H7 (cell line): ENCODE measurements at regions not wholly inside any gene's neighbourhood (a gene's known extent, or its start where the extent isn't known, plus 50 kb on each side); places are given as distances from the start of the nearest gene placed in this dataset.

Source experiments
- DNase-seq: peaks from one replicate; pipeline ENCODE4 v3.0.0; 2012
- H3K27me3 ChIP-seq: 2 replicates; pipeline ENCODE4 v1.6.0; 2011; ENCODE audit warnings: mild to moderate bottlenecking, low read length; ENCODE audit not compliant: control insufficient read depth, insufficient read depth
- H3K36me3 ChIP-seq: replicated peaks from 2 replicates; pipeline ENCODE4 v1.5.1; 2011; ENCODE audit warnings: low read length; ENCODE audit not compliant: control insufficient read depth, insufficient read depth
- H3K4me3 ChIP-seq: 2 replicates; pipeline ENCODE4 v1.5.1; 2011; ENCODE audit warnings: low read depth, mild to moderate bottlenecking, control low read depth, low read length, moderate library complexity; ENCODE audit not compliant: insufficient read depth

- Histone ChIP-seq H3K4me3 (no peak overlapping the region), H3K27me3 (no peaks in the 10 kb centered on the region), H3K36me3 (no peaks in the 10 kb centered on the region)
- DNase-seq, result no peak
These were observed 308.0 kb upstream of the IRX2 start for GRCh38 chr5:3059488-3059887.

DNA sequence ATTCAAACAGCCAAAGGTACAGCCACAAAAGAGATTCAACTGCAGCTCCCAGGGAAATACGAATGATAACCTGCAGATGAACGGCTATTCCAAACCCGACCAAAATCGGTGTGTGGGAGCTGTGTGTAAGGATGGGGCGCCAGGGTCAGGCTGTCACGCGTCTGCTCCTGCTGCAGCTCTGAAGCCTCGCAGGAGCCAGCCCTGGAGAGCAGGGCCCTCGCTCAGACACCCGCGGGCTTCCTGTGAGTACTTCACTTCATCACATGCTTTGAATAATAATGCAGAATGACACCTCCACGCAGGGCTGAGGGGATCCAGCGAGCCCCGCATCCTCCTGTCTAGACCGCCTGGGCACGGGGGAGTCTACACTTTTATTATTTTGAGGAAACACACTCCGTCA is 307.5 kb upstream of the IRX2 start:
- H3K4me3 ChIP-seq, result no peak overlapping the region
- H3K36me3 ChIP-seq, result no peaks in the 10 kb centered on the region
- H3K27me3 ChIP-seq, result no peaks in the 10 kb centered on the region
- DNase-seq, result no peak

DNA sequence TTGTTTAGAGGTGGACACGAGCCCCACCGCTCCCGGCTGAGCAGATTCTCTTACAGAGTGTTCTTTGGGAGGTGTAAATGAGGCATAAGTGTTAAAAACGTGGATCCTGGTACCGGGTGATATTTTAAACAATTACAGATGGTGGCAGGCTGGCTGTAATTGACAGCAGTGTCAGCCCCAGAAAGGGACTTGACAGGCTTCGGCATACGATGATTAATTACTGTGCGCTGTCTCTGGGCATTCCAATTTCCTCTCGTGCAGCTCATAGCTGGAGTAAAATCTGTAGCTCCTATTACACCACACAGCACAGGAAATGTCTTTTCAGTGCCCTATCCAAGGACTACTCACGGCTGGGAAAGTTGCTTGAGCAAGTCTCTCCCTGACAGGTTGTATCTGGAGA is 305.4 kb upstream of the IRX2 start:
- Histone ChIP-seq H3K27me3 (no peaks in the 10 kb centered on the region), H3K4me3 (no peak overlapping the region), H3K36me3 (no peaks in the 10 kb centered on the region)
- DNase-seq, result no peak

DNA sequence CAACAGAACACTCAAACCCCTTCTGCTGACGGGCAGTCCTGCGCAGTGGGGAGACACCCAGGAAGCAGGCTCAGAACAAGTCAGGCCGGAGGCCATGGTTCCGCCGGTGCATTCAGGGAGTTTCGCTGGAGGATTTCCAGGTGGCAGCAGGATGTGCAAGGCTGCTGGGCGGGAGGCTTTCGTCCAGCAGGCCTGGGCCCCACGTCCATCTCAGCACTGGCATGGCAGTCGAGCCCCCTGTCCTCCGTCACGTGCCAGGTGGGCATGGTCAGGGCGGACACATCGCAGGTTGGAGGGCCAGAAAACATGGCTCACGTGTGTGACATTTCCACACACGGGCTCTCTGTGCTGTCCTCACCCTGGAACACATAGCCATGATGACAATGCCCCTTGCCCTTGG is 299.9 kb upstream of the IRX2 start:
- Histone ChIP-seq H3K27me3 (no peaks in the 10 kb centered on the region), H3K36me3 (no peaks in the 10 kb centered on the region), H3K4me3 (no peak overlapping the region)
- peak; percentile 18 for DNase-seq

DNA sequence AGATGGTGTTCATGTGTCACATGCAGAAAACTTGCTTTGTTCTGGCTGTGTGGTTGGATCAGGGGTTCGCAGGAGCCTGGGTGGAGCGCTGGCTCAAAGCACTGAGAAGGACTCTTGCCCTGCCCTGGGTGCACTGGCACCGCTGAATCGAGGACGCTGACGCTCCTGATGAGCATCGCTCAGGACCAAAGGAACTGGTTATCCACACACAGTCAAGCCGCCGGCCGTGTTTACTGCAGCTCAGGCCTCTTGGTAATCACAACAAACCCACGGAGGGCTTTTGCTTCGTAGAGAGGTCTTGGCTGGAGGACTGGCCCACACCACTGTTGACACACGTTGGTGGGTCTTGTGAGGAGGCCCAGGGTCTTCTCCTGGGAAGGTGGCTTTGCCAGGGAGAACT is 299.4 kb upstream of the IRX2 start:
- no peak for DNase-seq
- no peaks in the 10 kb centered on the region for H3K36me3 ChIP-seq
- H3K27me3 ChIP-seq, result no peaks in the 10 kb centered on the region
- no peak overlapping the region for H3K4me3 ChIP-seq

DNA sequence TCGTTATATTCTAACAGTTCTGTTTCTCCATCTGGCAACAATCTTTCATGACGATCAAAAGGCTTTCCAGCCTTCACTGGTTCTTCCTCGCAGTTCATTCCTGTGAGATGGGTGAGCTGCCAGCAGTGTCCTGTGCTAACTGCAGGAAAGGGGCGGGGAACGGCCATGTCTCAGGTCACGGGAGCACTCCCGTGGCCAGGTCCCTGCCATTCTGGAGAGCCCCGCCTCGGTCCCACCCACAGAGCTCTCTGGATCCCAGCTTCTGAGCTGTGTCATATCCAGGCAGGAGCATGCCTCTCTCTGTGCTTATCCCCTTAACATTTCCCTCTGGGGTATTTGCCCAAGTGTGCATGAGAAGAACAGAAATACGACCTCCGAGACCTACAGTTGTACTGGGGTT is 297.8 kb upstream of the IRX2 start:
- no peak overlapping the region for H3K4me3 ChIP-seq
- no peaks in the 10 kb centered on the region for H3K36me3 ChIP-seq
- DNase-seq, result no peak
- H3K27me3 ChIP-seq, result no peaks in the 10 kb centered on the region

GRCh38 chr5:3047212-3047774 is 295.8 kb upstream of the IRX2 start:
- Histone ChIP-seq H3K36me3 (no peaks in the 10 kb centered on the region), H3K27me3 (no peaks in the 10 kb centered on the region), H3K4me3 (no peak overlapping the region)
- no peak for DNase-seq

DNA sequence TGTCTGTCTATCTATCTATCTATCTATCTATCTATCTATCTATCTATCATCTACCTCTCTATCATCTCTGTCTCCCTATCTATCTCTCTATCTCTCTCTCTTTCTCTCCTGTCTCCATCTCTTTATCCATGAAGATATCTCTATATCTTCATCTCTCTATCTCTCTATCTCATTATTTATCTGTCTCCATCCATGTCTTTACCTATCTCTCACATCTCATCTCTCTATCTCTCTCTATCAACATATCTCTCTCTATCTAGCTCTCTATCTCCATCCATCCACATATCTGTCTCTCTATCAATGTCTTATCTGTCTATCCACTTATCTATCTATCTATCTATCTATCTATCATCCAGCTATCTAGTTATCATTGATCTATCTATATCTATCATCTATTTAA is 292.1 kb upstream of the IRX2 start:
- Histone ChIP-seq H3K36me3 (no peaks in the 10 kb centered on the region), H3K4me3 (no peak overlapping the region), H3K27me3 (no peaks in the 10 kb centered on the region)
- DNase-seq, result no peak

DNA sequence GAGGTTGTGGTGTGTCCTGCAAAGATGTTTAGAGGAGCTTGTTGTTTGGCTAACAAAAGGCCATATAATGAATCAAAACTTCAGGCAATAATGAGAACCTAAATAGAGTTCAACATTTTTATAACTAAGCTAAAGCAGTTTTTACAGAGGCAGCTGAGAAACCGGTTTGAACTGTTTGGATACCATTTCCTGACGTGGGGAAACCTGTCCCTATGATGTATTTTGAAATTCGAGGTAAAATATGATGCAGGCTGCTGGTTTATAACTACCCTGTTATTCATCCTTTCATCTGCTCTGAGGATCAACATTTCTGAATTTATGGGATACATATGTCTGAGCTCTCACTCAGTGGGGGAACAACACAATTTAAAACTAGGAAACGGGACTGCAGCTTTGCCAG is 289.5 kb upstream of the IRX2 start:
- Histone ChIP-seq H3K27me3 (no peaks in the 10 kb centered on the region), H3K36me3 (no peaks in the 10 kb centered on the region), H3K4me3 (no peak overlapping the region)
- peak; percentile 2 for DNase-seq

- DNase-seq, result no peak
- H3K4me3 ChIP-seq, result no peak overlapping the region
- no peaks in the 10 kb centered on the region for H3K27me3 ChIP-seq
- no peaks in the 10 kb centered on the region for H3K36me3 ChIP-seq
These were observed 284.7 kb upstream of the IRX2 start for GRCh38 chr5:3036041-3036788.

DNA sequence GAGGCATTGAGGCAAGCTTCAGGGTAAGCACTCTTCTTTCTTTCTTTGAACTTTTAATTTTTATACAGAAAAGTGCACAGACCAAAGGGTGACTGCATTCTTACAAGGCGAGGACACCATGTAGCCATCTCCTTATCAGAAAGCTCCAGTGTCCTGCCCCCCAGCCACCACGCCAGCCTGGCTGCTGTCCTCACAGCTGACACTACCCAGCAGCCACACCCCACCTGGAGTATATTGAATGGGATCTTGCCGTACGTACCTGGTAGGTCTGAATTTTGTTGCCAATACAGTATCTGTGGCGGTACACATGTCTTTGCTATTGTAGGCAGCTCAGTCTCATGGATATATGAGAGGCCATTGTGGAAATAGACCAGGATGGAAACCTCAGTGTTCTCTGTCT is 284.0 kb upstream of the IRX2 start:
- H3K4me3 ChIP-seq, result no peak overlapping the region
- peak; percentile 2 for DNase-seq
- no peaks in the 10 kb centered on the region for H3K27me3 ChIP-seq
- no peaks in the 10 kb centered on the region for H3K36me3 ChIP-seq

GRCh38 chr5:3034881-3035280 is 283.4 kb upstream of the IRX2 start:
- Histone ChIP-seq H3K27me3 (no peaks in the 10 kb centered on the region), H3K4me3 (no peak overlapping the region), H3K36me3 (no peaks in the 10 kb centered on the region)
- DNase-seq, result no peak

DNA sequence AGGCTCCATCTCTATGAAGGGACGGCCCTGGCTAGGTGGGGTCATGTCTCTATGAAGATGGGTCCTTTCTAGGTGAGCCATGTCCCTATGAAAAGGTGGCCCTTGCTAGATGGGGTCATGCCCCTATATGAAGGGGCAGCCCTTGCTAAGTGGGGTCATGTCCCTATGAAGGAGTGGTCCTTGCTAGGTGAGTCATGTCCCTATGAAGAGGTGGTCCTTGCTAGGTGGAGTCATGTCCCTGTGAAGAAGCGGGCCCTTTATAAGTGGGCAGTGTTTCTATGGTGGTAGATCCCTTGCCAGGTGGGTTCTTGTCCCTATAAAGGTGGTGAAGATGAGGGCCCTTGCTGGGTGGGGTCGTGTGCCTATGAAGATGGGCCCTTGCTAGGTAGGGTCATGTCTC is 283.0 kb upstream of the IRX2 start:
- Histone ChIP-seq H3K36me3 (no peaks in the 10 kb centered on the region), H3K27me3 (no peaks in the 10 kb centered on the region), H3K4me3 (no peak overlapping the region)
- no peak for DNase-seq

DNA sequence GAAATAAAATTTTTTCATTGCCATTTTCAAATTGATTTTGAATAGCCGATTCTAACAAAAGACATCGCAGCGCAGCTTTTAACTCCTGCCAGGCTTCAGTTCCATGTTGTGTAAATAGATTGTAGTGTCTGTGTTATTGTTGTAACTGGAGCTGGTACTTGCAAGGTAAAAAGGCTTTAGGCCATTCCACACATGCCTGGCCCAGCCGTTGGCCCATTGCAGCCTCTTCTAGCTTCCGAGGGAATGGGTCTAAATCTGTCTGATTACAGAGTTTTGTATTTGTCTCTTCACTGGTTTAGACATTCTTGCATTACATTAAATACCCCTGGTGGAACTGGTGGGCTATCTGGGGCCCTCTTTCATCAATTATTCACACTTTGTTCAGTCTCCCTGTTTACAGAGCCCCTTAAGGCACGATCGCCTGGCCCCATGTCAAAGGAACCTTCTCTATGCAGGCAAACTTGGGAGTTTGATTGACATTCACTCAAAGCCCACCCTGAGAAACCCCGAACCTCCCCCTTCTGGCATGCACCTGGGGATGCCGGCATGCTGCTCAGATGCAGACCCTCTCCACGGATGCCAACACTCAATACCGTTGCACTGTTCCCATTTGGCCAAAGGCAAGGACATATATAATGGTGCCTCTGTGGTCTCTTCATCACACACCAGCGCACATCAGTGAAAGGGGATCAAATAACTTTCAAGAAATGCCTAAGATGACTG is 281.7 kb upstream of the IRX2 start:
- Histone ChIP-seq H3K4me3 (no peak overlapping the region), H3K27me3 (no peaks in the 10 kb centered on the region), H3K36me3 (no peaks in the 10 kb centered on the region)
- no peak for DNase-seq

DNA sequence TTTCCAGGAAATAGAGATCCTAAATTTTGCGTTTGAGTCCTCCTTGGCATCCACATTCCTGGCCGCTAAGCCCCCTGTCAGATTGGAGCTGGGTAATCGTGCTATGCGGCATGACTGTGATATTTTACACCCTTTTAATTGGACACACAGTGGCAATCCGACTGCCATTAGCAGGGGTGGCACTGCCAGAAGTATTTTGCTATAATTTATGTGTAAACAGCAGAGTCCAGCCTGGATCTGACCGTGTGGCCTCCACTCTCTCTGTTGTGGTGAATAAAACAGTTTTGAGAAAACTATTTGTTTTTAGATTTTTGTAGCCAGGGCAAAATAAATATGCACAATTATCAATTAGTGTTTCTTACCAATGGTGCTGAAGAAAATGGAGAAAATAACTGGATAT is 281.0 kb upstream of the IRX2 start:
- Histone ChIP-seq H3K36me3 (no peaks in the 10 kb centered on the region), H3K27me3 (no peaks in the 10 kb centered on the region), H3K4me3 (no peak overlapping the region)
- no peak for DNase-seq
